ENCODE measurements at regions not wholly inside any gene's neighbourhood (a gene's known extent, or its start where the extent isn't known, plus 50 kb on each side); places are given as distances from the start of the nearest gene placed in this dataset.

- no peak overlapping the region for H3K4me3 ChIP-seq (replicated peaks in 1 of 3; ENCODE audit: low read depth in 2 of 3, low read length in 3 of 3)
- no peaks in the 10 kb centered on the region for H3K27me3 ChIP-seq (ENCODE audit: control insufficient read depth in 2 of 2, insufficient read depth in 2 of 2, low read length in 2 of 2)
- no peak overlapping the region for H3K4me3 Mint-ChIP-seq
- TF ChIP-seq CTCF (IDR thresholded peaks at IDR 0.05), result no peak
- H3K36me3 Mint-ChIP-seq, result no peaks in the 10 kb centered on the region
- no peaks in the 10 kb centered on the region for H4K20me1 ChIP-seq (ENCODE audit: insufficient read depth, low read length)
- H3K79me2 ChIP-seq (ENCODE audit: insufficient read depth, low read length), result no peaks in the 10 kb centered on the region
- H3K27ac ChIP-seq (ENCODE audit: low read depth in 1 of 2, low read length in 2 of 2), result no peak overlapping the region
- no peak overlapping the region for H3K9ac ChIP-seq (ENCODE audit: insufficient read depth, low read length, poor library complexity, severe bottlenecking)
- no peaks in the 10 kb centered on the region for H3K4me1 ChIP-seq (ENCODE audit: control insufficient read depth in 1 of 2, insufficient read depth in 2 of 2, low read length in 2 of 2)
- H2AFZ ChIP-seq (ENCODE audit: insufficient read depth, low read depth, low read length, poor library complexity, severe bottlenecking), result no peak overlapping the region
- H3K27ac Mint-ChIP-seq, result no peak overlapping the region
- peaks cover 0 to 5% (median 3%) of the 10 kb centered on the region in 7 donors for H3K9me3 Mint-ChIP-seq
- H3K4me2 ChIP-seq (replicated peaks; ENCODE audit: extremely low read depth, low read length, poor library complexity, severe bottlenecking), result no peak overlapping the region
- intact Hi-C loops (cut with micrococcal nuclease), result no loop called here
- no peaks in the 10 kb centered on the region for H3K9me3 ChIP-seq (replicated peaks in 1 of 2; ENCODE audit: control insufficient read depth in 1 of 2, insufficient read depth in 1 of 2, low read length in 2 of 2)
- DNase-seq, result no peak
- H3K36me3 ChIP-seq (replicated peaks in 1 of 2; ENCODE audit: control insufficient read depth in 1 of 2, insufficient read depth in 2 of 2, low read length in 2 of 2), result no peaks in the 10 kb centered on the region
- peaks cover 0 to 2% (median 0%) of the 10 kb centered on the region in 3 donors for H3K27me3 Mint-ChIP-seq (ENCODE audit: low read depth in 3 of 3)
- no peaks in the 10 kb centered on the region for H3K4me1 Mint-ChIP-seq
- WGBS (ENCODE audit: insufficient coverage), result 79% methylated on average over 1 of the region's 2 CpGs
These were observed 198.9 kb upstream of the GULP1 start for GRCh38 chr2:188092734-188093133.

GRCh38 chr2:188096910-188097309, 194.8 kb upstream of the GULP1 start:
- Mint-ChIP-seq H3K4me3 (no peak overlapping the region), H3K36me3 (no peaks in the 10 kb centered on the region), H3K27me3 (ENCODE audit: low read depth in 3 of 3) (no peaks in the 10 kb centered on the region), H3K4me1 (no peaks in the 10 kb centered on the region), H3K9me3 (peaks cover 0 to 3% (median 0%) of the 10 kb centered on the region in 7 donors), H3K27ac (no peak overlapping the region)
- no peaks in the 10 kb centered on the region for H3K27me3 ChIP-seq (ENCODE audit: control insufficient read depth in 2 of 2, insufficient read depth in 2 of 2, low read length in 2 of 2)
- H3K36me3 ChIP-seq (replicated peaks in 1 of 2; ENCODE audit: control insufficient read depth in 1 of 2, insufficient read depth in 2 of 2, low read length in 2 of 2), result no peaks in the 10 kb centered on the region
- WGBS (ENCODE audit: insufficient coverage), result 82% methylated on average over 2 of the region's 3 CpGs
- H3K4me2 ChIP-seq (replicated peaks; ENCODE audit: extremely low read depth, low read length, poor library complexity, severe bottlenecking), result no peak overlapping the region
- no peak overlapping the region for H3K4me3 ChIP-seq (replicated peaks in 1 of 3; ENCODE audit: low read depth in 2 of 3, low read length in 3 of 3)
- no peaks in the 10 kb centered on the region for H3K9me3 ChIP-seq (replicated peaks in 1 of 2; ENCODE audit: control insufficient read depth in 1 of 2, insufficient read depth in 1 of 2, low read length in 2 of 2)
- intact Hi-C loops (cut with micrococcal nuclease), result no loop called here
- no peaks in the 10 kb centered on the region for H3K79me2 ChIP-seq (ENCODE audit: insufficient read depth, low read length)
- no peaks in the 10 kb centered on the region for H3K4me1 ChIP-seq (ENCODE audit: control insufficient read depth in 1 of 2, insufficient read depth in 2 of 2, low read length in 2 of 2)
- TF ChIP-seq CTCF (IDR thresholded peaks at IDR 0.05), result no peak
- no peak overlapping the region for H2AFZ ChIP-seq (ENCODE audit: insufficient read depth, low read depth, low read length, poor library complexity, severe bottlenecking)
- no peak overlapping the region for H3K27ac ChIP-seq (ENCODE audit: low read depth in 1 of 2, low read length in 2 of 2)
- H4K20me1 ChIP-seq (ENCODE audit: insufficient read depth, low read length), result no peaks in the 10 kb centered on the region
- DNase-seq, result no peak
- H3K9ac ChIP-seq (ENCODE audit: insufficient read depth, low read length, poor library complexity, severe bottlenecking), result no peak overlapping the region

Data from CD14-positive monocyte (primary cell).